K562 (cell line): ENCODE measurements at regions not wholly inside any gene's neighbourhood (a gene's known extent, or its start where the extent isn't known, plus 50 kb on each side); places are given as distances from the start of the nearest gene placed in this dataset.

ENCODE experiments used
- ATF1 ChIP-seq, 2 experiments: fragments of 450-650 bp in 1 of 2; IDR thresholded peaks; 2 replicates each; pipeline ENCODE4 v1.6.1; 2016; ENCODE audit warnings: missing compliant biosample characterization in 1 of 2, missing genetic modification characterization in 1 of 2
- BHLHE40 ChIP-seq: IDR thresholded peaks from 2 replicates; pipeline ENCODE4 v1.6.1; 2011; ENCODE audit warnings: low read length, improper control_type of control experiment
- HEY1 ChIP-seq: fragments of 250-450 bp; sonication (Bioruptor Pico); IDR thresholded peaks from 2 replicates; pipeline ENCODE4 v1.5.0; 2020; ENCODE audit warnings: mild to moderate bottlenecking, moderate library complexity, borderline replicate concordance
- HNRNPH1 ChIP-seq: fragments of 200-400 bp; formaldehyde crosslinking; optimal IDR thresholded peaks from 2 replicates; pipeline ENCODE3; 2017; ENCODE audit warnings: low read depth, mild to moderate bottlenecking, low read length, moderate library complexity
- KAT8 ChIP-seq: fragments of 450-650 bp; IDR thresholded peaks from 2 replicates; pipeline ENCODE4 v1.6.1; 2016; ENCODE audit warnings: low read depth, mild to moderate bottlenecking
- POLR2B ChIP-seq: fragments of 450-650 bp; IDR thresholded peaks from 2 replicates; pipeline ENCODE4 v1.6.1; 2018; ENCODE audit warnings: low read depth; ENCODE audit not compliant: partially characterized antibody
- SMARCC2 ChIP-seq: fragments of 450-650 bp; IDR thresholded peaks from 2 replicates; pipeline ENCODE4 v1.6.1; 2017; ENCODE audit warnings: antibody characterized with exemption, moderate library complexity, mild to moderate bottlenecking, low read depth
- SOX6 ChIP-seq: fragments of 450-650 bp; IDR thresholded peaks from 2 replicates; pipeline ENCODE4 v1.6.1; 2014; ENCODE audit warnings: mild to moderate bottlenecking
- TAF1 ChIP-seq: IDR thresholded peaks from 2 replicates; pipeline ENCODE4 v1.6.1; 2011; ENCODE audit warnings: mild to moderate bottlenecking, low read length, moderate library complexity; ENCODE audit not compliant: insufficient read depth, control insufficient read depth, severe bottlenecking; ENCODE audit errors: extremely low read depth
- TRIM24 ChIP-seq, 2 experiments: fragments of 450-650 bp; IDR thresholded peaks; 2 replicates each; pipeline ENCODE4 v1.6.1; 2016
- YBX1 ChIP-seq: fragments of 450-650 bp; IDR thresholded peaks from 2 replicates; pipeline ENCODE4 v1.7.1; 2016; ENCODE audit warnings: mild to moderate bottlenecking
- ZBTB7A ChIP-seq: IDR thresholded peaks from 2 replicates; pipeline ENCODE4 v1.6.1; 2011; ENCODE audit warnings: low read depth, mild to moderate bottlenecking, low read length, moderate library complexity, borderline replicate concordance; ENCODE audit not compliant: control insufficient read depth
- ZNF75A ChIP-seq: fragments of 450-650 bp; formaldehyde crosslinking; IDR thresholded peaks from 2 replicates; pipeline ENCODE4 v1.4.0; 2020; ENCODE audit warnings: mild to moderate bottlenecking
- TF ChIP-seq, protein P1 (sequence below), 3 experiments: IDR thresholded peaks in 2 of 3; conservative IDR thresholded peaks in 1 of 3; 2 replicates each; pipeline ENCODE4 v1.5.1; 2011 to 2012; ENCODE audit warnings: low read length in 3 of 3, mild to moderate bottlenecking in 3 of 3, control low read depth in 2 of 3, improper control_type of control experiment in 1 of 3, inconsistent platforms in 1 of 3, low read depth in 1 of 3, mixed read lengths in 1 of 3, moderate library complexity in 1 of 3; ENCODE audit not compliant: insufficient read depth in 2 of 3
- TF ChIP-seq, protein P2 (sequence below), 2 experiments: IDR thresholded peaks; 2 replicates each; pipeline ENCODE4 v1.6.1; 2011; ENCODE audit warnings: borderline replicate concordance in 1 of 2, control low read depth in 1 of 2, low read depth in 1 of 2, low read length in 1 of 2, mild to moderate bottlenecking in 1 of 2, mixed read lengths in 1 of 2, moderate library complexity in 1 of 2; ENCODE audit not compliant: insufficient read depth in 1 of 2, insufficient read length in 1 of 2, poor library complexity in 1 of 2, severe bottlenecking in 1 of 2; ENCODE audit errors: extremely low read depth in 1 of 2
- TF ChIP-seq, protein P3 (sequence below), 2 experiments: fragments of 450-650 bp; formaldehyde crosslinking in 1 of 2; IDR thresholded peaks; 2 replicates each; pipeline versions ENCODE4 v1.4.0 to v1.6.1; 2014 to 2020; ENCODE audit warnings: mild to moderate bottlenecking in 2 of 2, borderline replicate concordance in 1 of 2, low read depth in 1 of 2

DNA sequence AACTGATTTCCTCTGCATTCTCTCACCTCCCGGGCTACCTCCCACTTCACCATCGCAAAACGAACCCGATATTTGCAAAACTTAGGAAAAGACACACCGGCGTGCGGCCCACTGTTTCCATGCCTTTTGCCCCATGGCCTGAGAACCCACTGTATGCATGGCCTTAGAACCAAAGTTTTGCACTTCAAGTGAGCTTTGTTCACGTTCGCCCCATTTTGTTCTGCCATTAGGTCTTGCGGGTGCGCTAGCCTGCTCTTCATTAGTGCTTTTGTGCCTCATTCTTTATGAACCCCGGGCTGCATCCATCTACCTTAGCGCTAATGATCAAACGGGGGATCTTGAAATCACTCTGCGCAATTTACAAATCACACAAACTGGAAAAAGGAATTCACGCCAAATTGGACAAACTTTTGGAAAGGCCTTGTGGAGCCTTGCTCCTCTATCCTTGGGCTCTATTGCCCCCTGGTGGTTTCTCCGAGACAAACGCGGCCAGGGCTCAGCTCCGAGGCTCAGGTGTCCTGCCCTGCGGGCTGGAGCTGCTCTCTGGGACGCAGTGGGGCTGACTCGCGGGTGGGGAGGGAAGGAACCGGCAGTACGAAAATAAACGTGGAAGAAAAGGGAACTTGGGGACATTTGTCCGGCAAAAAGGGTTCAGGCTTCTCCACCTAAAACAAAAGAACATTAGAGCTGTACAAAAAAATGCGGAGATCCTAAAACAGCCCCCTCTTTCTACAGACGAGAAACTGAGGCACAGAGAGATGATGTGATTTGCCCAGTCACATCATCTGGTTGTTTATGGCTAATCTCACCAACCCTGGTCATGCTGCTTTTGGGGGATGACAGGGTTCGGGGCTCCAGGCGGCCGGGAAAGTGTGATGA lies 300.4 kb upstream of the NFE2L3 start (continued):
- TF ChIP-seq, protein P1, sequence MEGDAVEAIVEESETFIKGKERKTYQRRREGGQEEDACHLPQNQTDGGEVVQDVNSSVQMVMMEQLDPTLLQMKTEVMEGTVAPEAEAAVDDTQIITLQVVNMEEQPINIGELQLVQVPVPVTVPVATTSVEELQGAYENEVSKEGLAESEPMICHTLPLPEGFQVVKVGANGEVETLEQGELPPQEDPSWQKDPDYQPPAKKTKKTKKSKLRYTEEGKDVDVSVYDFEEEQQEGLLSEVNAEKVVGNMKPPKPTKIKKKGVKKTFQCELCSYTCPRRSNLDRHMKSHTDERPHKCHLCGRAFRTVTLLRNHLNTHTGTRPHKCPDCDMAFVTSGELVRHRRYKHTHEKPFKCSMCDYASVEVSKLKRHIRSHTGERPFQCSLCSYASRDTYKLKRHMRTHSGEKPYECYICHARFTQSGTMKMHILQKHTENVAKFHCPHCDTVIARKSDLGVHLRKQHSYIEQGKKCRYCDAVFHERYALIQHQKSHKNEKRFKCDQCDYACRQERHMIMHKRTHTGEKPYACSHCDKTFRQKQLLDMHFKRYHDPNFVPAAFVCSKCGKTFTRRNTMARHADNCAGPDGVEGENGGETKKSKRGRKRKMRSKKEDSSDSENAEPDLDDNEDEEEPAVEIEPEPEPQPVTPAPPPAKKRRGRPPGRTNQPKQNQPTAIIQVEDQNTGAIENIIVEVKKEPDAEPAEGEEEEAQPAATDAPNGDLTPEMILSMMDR (IDR thresholded peaks at IDR 0.05 in 2 of 3, conservative IDR thresholded peaks at IDR 0.05 in 1 of 3; ENCODE audit: insufficient read depth in 2 of 3, low read depth in 1 of 3, low read length in 3 of 3): peak; percentile 85 to 91 (median 89)
- TF ChIP-seq SMARCC2 (no peak), HNRNPH1 (no peak), YBX1 (no peak), ZNF75A (CRISPR knock-in tag) (no peak), ZBTB7A (no peak), POLR2B (no peak), TRIM24 (IDR thresholded peaks at IDR 0.05) (no peak), TAF1 (no peak), BHLHE40 (no peak), HEY1 (CRISPR knock-in tag) (no peak), SOX6 (no peak), ATF1 (CRISPR knock-in tag; IDR thresholded peaks at IDR 0.05) (no peak), ATF1 (tag; IDR thresholded peaks at IDR 0.05) (peak; percentile 2; the same call in 1 of the 2 replicates), KAT8 (no peak)
- TF ChIP-seq, protein P2, sequence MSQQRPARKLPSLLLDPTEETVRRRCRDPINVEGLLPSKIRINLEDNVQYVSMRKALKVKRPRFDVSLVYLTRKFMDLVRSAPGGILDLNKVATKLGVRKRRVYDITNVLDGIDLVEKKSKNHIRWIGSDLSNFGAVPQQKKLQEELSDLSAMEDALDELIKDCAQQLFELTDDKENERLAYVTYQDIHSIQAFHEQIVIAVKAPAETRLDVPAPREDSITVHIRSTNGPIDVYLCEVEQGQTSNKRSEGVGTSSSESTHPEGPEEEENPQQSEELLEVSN (IDR thresholded peaks at IDR 0.05; ENCODE audit: borderline replicate concordance in 1 of 2, extremely low read depth in 1 of 2, insufficient read depth in 1 of 2, insufficient read length in 1 of 2, low read depth in 1 of 2, low read length in 1 of 2, poor library complexity in 1 of 2, severe bottlenecking in 1 of 2): no peak
- TF ChIP-seq, protein P3, sequence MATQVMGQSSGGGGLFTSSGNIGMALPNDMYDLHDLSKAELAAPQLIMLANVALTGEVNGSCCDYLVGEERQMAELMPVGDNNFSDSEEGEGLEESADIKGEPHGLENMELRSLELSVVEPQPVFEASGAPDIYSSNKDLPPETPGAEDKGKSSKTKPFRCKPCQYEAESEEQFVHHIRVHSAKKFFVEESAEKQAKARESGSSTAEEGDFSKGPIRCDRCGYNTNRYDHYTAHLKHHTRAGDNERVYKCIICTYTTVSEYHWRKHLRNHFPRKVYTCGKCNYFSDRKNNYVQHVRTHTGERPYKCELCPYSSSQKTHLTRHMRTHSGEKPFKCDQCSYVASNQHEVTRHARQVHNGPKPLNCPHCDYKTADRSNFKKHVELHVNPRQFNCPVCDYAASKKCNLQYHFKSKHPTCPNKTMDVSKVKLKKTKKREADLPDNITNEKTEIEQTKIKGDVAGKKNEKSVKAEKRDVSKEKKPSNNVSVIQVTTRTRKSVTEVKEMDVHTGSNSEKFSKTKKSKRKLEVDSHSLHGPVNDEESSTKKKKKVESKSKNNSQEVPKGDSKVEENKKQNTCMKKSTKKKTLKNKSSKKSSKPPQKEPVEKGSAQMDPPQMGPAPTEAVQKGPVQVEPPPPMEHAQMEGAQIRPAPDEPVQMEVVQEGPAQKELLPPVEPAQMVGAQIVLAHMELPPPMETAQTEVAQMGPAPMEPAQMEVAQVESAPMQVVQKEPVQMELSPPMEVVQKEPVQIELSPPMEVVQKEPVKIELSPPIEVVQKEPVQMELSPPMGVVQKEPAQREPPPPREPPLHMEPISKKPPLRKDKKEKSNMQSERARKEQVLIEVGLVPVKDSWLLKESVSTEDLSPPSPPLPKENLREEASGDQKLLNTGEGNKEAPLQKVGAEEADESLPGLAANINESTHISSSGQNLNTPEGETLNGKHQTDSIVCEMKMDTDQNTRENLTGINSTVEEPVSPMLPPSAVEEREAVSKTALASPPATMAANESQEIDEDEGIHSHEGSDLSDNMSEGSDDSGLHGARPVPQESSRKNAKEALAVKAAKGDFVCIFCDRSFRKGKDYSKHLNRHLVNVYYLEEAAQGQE (IDR thresholded peaks at IDR 0.05; ENCODE audit: borderline replicate concordance): peak; percentile 86
- TF ChIP-seq, protein P3 (CRISPR knock-in tag; IDR thresholded peaks at IDR 0.05; ENCODE audit: low read depth): no peak
